ENCODE measurements at regions not wholly inside any gene's neighbourhood (a gene's known extent, or its start where the extent isn't known, plus 50 kb on each side); places are given as distances from the start of the nearest gene placed in this dataset.

GRCh38 chr1:29380532-29380931 lies 144.2 kb downstream of the PTPRU start:
- DNase-seq: no peak

GRCh38 chr1:29379443-29380073 lies 143.2 kb downstream of the PTPRU start:
- peak; percentile 42 to 79 for DNase-seq
